Bone marrow (tissue), 2 donors: ENCODE measurements at regions not wholly inside any gene's neighbourhood (a gene's known extent, or its start where the extent isn't known, plus 50 kb on each side); places are given as distances from the start of the nearest gene placed in this dataset.

Experiments
- DNase-seq, 2 donors: peaks; one replicate each; lab custom pipeline; 2025; lab: John Stamatoyannopoulos, UW

GRCh38 chr2:41954304-41955291 lies 93.2 kb upstream of the PKDCC start:
- no peak for DNase-seq

- DNase-seq = no peak
Observed at GRCh38 chr2:41955316-41956043, 92.3 kb upstream of the PKDCC start.

DNA sequence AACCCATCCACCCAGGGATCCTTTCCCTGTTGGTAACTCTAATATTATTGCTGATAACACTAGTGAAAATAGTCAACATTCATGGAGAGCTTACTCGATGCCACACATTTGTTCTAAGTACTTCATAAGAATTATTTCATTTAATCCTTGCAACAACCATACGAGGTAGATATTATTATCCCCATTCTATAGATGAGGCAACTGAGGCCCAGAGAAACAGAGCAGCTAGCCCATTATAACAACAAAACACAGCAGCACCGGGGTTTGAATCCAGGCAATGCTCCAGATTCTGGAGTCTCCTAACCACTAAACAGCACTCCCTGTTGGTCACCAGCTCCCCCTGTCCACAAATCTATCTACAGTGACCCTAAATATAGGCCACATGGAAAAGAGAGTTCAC lies 90.4 kb upstream of the PKDCC start:
- no peak for DNase-seq

DNA sequence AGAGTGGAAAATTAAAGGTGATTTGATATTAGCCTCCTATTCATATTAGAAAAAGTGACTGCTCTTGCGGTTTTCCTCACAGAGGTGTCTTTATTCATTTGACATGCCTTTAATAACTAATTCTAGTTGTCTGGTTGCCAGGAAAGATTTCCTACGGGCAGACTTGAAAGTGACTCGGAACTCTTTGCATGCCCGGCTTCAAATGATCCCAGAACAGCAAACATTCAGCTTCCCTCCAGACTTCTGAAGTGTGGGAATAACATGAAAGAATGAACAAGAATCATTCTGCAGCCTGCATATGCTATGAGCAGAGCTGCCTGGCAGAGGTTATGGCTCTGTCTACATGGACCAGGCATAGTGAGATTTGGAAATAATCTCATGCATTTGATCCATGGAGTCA lies 89.6 kb upstream of the PKDCC start:
- DNase-seq = no peak

DNA sequence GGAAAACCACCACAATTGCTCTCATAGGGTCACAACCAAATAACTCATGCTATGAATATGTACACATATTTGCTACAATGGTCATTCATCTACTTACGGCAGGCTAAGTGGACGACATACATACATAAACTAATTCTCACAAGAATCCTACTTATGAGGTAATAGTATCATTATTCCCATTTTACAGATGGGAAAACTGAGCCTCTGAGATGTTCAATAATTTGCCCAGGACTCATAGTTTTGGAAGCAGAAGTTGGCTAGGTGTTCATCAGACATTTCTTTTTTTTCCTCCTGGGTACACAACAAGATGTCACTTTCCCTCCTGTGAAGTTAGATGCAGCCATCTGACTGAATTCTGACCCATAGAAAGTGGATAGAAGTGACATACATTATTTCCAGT lies 89.0 kb upstream of the PKDCC start:
- DNase-seq = no peak

DNA sequence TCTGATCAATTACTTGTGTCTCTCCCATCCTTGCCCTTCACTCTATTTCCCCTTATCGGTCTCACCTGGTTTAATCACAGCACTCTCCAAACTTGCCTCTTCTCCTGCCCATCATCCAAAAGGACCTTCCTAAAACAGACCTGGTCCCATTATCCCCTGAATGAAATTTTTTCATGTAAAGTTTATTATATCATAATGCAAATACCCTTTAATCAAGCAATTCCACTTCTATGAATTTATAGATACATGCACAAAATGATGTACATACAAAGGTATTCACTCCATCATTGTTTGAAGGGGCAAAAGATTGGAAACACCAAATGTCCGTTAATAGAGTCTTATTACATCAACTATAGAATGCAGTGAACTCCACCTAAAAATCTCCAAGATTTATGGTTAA lies 88.1 kb upstream of the PKDCC start:
- no peak for DNase-seq

GRCh38 chr2:41962922-41963622 lies 84.7 kb upstream of the PKDCC start:
- no peak for DNase-seq

- no peak for DNase-seq
Observed at GRCh38 chr2:41963661-41964525, 83.9 kb upstream of the PKDCC start.

GRCh38 chr2:41965173-41965908 lies 82.5 kb upstream of the PKDCC start:
- DNase-seq = no peak

DNA sequence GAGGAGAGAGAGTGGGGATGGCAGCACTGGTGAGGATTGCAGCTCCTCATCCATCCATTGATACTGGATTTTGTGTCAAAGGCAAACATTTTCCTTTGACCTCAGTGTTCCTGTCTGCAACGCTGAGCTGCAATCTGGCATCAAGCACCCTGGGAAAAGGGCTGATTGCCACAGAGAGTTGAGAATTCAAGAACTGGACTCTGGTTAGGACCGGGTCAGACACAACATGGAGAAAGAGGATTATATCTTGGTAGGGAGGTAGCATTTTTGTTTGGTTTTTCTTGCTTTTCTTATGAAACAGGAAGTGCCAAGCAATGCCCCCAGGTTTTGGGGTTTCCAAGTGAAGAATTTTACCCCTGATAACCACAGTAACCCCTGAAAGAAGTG lies 81.9 kb upstream of the PKDCC start:
- no peak for DNase-seq

- DNase-seq = no peak
Observed at GRCh38 chr2:41966431-41966893, 81.4 kb upstream of the PKDCC start.

DNA sequence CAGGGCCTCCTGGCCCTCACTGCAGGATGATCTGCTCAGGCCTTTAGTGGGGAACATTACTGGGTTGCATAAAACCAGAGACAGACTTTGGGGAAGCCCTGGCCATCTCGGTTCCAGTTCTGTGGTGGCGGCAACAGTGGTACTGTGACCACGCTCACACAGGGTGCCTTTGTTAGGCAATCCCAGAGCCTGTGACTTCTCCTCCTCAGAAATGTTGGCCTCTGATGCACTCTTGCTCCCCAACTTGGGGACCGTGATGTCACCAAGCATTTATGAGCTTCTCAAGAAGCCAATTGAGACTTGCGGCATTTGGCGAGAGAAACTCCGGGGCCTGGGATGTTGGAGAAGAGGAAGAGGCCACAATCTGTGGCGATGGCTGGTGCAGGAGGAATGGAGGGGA lies 80.9 kb upstream of the PKDCC start:
- DNase-seq = no peak

DNA sequence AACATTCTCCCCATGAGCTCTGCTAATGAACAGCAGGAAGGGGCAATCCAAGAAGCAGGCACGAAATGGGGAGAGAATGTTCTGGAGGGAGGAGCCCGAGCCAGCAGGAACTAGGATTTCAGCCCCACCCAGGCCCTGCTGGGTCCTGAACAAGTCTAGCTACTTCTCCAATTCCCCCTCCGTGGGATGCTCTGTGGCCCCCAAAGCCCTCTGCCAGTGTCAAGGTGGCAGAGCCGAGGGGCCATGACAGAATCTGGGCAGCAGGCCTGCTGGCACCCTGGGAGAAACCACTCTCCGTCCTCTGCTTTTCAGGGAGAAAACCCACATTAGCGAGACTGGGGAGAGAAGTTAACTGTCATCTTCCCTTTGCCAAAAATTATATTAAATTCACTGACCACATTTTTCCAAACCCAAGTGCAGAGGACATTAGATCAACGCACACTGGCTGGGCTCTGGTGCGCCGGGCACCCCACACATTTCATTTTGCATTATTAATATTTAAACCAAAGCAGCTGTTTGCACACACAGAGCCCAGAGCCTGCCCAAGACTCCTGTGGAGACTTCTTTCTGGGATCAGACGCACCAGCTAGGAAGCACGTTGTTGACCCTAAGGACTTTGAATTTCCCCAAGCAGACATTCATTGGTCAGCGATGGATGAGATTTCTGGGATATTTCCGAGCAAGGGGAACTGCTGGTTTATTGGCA lies 80.2 kb upstream of the PKDCC start:
- DNase-seq = no peak

GRCh38 chr2:41968182-41968578 lies 79.6 kb upstream of the PKDCC start:
- no peak for DNase-seq

DNA sequence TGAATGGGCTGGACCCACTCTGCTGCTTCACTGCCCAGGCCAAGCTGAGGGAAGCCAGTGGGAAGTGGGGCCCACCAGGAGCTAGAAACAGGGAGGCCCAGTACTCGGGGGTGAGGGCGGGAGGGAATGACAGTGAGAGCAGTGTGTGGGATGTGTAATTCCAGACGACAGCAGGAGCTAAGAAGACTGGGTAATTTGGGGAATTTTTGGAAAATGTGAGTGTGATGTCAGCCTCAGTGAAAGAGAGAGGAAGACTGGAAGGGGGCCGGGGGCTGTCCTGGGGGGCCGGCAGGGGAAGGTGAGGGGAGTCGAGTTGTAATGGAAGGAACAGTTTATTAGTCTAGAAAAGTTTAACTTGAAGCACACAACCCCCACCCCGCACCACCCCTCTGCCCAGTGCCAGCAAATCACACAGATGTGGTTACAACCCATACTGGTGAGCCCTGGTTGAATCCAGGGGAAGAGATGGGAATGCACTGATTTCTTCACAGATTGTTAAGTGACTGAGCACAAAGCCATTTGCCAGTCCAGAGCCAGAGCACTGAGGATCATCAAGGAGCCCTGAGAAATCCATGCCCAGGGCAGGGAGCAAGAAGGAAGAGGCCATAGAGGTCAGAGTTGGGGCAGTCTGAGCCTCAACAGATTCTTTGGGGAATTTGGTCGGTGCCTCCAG lies 76.7 kb upstream of the PKDCC start:
- no peak for DNase-seq

DNA sequence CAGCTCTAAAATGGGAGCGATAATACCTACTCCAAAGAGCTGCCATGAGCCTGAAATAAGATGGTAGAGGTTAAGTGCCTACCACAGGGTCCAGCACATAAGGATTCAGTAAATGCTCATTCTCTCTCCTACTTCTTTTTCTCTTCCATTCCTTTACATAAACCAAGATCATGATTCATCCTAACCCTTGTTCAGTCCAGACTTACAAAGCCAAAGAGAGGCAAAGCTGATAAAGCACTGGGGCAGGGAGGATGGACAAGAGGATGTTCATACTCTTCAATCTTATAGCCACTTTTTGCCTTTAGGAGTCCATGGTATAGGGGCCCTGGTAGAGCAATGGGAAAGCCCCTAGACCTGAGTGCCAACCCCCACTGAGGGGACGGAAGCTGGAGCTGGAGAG lies 75.6 kb upstream of the PKDCC start:
- no peak for DNase-seq

GRCh38 chr2:41972819-41973218 lies 75.0 kb upstream of the PKDCC start:
- DNase-seq = no peak

DNA sequence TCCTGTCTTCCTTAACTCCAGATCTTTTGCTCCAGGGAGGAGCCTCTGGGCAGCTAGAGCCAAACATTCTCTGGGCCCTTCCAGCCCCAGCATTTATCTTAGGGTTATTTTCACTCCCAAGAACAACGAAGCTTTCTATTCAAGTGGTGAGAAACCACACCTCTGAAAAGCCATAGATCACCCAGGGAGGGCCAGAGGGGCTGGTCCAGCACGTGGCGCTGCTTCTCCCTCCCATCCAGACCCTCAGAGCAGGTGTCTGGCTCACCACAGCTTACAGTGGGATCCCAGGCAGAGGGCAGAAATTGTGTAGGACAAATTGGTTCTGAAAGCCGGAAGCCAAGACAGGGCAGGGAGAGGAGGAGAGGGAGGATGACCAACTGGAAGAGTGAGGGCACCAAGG lies 74.0 kb upstream of the PKDCC start:
- DNase-seq = no peak

GRCh38 chr2:41981417-41981816 lies 66.4 kb upstream of the PKDCC start:
- no peak for DNase-seq
